GM21360 (cell line): ENCODE measurements at regions not wholly inside any gene's neighbourhood (a gene's known extent, or its start where the extent isn't known, plus 50 kb on each side); places are given as distances from the start of the nearest gene placed in this dataset.
"Not testable (repeated sequence)": the region's sequence is repeated elsewhere in the genome, so short reads cannot be mapped to it uniquely, and the experiment has no call there.

Experiments
- ATAC-seq: cut with Tn5 transposase; IDR thresholded peaks from one replicate; pipeline ENCODE4 v1.9.1; 2021; ENCODE audit warnings: mild to moderate bottlenecking, moderate library complexity; ENCODE audit not compliant: unreplicated experiment

DNA sequence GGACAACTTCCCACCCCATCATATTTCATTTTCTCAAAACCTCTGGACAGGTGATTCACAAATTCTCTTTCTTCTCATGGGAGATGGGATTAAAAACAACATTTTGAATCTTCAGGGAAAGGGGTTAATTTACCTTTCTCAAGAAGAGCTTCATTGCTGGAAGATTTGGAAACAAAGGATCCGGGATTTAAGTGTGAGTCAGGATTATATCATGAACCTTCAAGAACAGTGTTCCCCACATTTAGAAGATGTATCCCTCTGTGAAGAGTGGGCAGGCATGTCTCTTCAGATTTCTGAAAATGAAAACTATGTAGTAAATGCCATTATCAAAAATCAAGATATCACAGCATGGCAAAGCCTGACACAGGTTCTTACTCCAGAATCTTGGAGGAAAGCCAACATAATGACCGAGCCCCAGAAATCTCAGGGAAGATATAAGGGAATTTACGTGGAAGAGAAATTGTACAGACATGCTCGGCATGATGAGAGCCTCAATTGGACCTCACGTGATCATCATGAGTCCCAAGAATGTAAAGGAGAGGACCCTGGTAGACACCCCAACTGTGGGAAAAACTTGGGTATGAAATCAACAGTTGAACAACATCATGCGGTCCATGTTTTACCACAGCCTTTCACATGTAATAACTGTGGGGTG is 99.5 kb upstream of the GPR39 start:
- ATAC-seq: not testable (repeated sequence)

DNA sequence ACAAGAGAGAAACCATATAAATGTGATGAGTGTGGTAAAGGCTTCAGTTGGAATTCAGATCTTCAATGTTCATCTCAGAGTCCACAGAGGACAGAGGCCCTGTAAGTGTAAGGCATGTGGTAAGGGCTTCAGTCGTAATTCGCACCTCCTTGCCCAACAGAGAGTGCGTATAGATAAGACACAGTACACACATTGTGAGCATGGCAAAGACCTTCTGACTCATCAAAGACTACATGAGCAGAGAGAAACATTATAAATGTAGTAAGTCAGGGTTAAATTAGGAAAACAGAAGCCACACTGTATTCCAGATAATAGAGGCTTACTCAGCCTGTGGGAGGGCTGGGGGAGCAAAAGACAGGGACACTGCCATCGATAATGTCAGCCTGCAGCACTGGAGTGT is 98.1 kb upstream of the GPR39 start:
- ATAC-seq: not testable (repeated sequence)

DNA sequence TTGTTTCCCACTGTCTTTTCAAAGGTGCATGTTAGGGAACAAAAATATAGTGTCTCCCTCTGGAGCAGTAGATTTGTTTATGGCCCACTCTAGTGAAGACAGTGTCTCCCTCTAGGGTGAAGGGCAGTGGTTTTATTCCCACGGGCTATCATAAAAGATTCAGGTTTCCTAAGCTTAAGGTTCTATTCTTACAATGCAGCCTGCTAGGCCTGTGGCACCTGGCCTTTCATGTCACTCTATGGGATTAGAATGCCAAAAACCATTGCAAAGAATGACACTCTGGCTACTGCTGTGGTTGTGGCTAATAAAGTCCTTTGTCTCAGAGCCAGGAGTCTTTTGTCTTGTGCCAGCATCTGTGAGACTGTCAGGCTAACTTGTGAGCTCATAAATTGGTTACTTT is 92.6 kb upstream of the GPR39 start:
- ATAC-seq: not testable (repeated sequence)

DNA sequence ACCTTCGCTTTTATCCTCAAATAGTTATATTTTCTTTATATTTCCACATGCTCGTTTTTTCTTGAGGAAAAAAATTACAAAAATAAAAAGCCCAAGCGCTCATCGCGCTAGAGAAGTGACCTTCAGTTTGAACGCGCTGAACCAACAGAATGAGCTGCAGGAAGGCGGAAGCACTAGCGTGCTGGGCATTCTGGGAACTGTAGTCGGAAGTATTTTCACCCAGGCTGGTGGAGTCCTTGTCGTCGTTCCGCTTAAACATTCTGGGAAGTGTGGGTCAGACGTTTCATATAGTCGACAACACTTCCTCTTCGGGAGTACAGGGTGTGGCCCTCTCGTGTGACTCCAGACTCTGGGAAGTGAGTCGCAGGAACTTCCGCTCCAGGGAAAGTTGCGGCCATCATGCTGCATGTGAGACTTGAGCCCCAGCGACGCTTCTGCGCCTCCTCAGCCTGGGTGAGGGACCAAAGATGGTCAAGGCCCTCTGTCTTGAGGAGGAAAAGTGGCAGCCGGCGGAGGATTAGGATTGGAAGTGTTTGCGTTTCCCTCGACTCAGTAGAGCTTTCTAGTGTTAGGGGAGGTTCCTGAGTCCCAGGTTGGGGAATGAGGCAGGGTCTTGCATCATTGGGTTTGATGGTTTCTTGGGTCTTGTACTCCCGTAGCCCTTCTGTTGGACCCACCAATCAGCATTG is 84.1 kb upstream of the GPR39 start:
- ATAC-seq: not testable (repeated sequence)

DNA sequence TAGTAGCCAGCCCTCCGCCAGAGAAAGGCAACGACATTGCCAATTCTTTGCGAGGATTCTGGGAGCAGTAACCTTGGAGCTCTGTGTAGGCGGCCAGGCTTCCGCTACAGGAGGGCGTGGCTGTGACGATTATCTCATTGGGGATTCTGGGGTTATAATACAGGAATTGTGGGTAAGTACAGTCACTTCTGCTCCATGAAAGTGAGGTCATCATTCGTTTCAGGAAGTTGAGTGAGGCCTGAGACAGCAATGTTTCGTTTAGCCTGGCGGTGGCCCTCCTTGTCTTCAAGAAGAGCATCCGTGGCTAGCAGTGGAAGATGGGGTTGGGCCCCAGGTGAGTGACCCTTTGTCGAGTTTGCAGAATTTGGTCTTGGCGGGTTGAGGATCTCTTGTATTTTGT is 79.5 kb upstream of the GPR39 start:
- ATAC-seq: not testable (repeated sequence)

DNA sequence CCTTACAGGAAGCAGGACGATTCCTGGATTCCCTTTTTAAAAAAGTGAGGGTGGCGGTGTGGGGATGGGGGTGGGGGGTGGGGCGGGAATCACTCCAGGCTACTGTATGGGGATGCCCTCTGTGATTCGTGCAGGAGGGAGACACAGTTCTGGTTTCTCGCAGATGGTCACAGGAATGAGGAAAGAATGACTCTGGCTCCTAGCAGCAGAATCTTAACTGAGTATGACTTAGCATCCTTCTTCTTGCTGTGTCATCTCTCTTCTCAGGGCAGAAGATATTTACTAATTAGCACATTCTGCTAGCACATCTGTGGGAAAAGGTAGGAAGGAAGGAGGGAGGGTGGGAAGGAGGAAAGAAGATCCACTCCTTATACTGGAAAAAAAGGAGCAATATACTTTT is 78.8 kb upstream of the GPR39 start:
- not testable (repeated sequence) for ATAC-seq

DNA sequence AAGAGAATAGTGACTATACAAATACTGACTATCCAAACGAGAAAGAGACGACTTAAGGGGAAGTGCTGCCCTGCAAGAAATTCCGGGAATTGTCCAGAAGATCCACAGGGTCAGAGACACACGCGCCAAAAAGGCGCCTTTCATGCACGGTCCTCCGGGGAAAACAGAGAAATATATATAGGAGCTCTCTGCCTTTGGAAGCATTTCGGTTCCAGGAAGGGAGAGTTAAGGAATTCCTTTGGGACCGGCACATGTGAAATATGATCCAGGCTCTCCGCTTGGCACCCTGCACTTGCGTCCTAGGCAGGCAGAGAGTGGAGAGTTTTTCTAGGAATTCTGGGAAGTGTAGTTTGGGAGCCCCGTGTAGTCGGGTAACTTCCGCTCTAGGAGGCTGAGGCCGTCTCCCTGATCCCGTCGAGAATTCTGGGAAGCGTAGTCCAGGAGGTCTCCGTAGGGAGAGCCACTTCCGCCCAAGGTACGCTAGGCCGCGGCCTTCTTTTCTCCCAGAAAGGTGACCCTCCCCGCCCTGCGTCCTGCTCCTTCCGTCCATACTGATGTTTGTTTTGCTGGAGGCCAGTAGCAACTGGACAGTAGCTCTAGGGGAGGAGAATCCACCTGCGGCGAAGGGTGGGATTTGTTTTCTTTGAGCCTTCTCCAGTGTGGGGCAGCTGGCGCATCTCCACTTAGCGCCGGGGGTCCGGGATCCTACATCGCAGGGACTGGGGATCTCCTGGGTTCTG is 69.4 kb upstream of the GPR39 start:
- ATAC-seq: not testable (repeated sequence)

DNA sequence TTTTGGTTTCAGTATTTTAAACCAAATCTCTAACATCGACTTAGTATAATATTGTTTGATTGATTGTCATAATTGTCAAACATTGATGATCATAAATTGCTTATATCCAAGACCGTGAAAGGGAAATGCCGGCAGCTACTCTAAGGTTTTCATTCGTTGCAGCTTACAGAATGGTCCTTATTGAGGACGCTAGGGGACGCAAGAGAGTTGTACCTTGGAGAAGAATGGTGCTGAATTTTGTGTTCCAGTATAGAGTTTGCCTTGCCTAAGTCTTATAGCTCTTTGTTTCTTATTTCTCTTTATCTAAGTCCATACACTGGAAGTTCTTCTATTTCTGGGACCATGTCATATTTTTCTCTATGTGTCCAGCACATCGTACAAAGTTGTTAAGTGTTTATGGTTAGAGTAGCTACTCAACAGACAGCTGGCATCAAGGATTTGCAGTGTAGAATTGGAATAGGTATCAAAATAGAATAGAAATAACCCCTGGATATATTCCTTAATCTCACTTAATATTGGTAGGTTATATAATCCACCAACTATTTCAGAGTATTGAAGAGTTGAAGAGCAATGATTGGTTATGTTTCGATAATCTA is 67.4 kb upstream of the GPR39 start:
- not testable (repeated sequence) for ATAC-seq

DNA sequence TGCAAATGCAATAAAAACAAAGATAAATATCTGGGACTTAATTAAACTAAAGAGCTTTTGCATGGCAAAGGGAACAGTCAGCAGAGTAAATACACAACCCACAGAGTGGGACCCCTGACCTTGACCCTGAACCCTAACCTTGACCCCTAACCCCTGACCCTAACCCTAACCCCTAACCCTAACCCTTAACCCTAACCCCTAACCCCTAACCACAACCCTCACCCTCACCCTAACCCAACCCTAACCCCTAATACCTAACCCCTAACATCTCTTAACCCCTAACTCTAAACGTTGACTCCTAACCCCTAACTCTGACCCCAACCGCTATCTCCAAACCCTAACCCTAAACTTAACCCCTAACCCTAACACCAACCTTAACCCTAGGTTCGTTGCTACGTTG is 64.9 kb upstream of the GPR39 start:
- ATAC-seq: not testable (repeated sequence)

DNA sequence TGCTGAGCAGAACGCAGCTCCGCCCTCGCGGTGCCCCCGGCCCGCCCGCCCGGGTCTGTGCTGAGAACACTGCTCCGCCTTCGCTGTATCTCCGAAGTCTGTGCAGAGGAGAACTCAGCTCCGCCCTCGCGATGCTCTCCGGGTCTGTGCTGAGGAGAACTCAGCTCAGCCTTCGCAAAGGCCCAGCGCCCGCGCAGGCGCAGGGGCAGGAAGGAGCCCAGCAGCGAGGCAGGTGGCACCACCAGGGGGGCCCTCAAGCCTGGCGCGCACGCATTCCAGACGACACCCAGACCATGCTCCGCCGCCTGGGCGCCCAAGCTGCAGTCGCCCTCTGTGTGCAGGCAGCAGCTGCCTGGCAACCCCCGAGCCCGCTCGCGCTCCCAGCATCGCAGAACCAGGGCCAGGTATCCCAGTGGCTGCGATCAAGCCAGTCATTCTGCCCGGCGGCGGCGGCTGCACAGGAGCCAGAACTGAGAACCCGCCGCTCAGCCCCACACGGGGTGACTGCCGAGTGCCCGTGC is 64.1 kb upstream of the GPR39 start:
- not testable (repeated sequence) for ATAC-seq

DNA sequence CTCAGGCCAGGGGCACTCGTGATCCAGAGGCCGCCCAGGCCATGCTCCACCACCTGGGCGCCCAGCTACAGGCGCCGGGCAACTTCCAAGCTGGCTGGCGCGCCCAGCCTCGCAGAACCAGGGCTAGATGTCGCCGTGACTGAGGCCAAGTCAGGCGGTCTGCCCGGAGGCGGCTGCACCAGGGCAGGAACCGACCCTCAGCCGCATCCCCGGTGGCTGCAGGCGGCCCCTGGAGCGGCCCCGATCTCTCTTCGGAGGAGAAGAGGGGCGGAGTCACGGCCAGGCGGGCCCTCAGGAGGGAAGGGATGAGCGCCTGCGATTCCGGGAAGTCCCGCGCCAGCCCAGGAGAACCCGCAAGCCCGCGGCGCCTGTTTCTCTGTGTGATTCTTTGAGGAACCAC is 63.2 kb upstream of the GPR39 start:
- ATAC-seq: not testable (repeated sequence)

DNA sequence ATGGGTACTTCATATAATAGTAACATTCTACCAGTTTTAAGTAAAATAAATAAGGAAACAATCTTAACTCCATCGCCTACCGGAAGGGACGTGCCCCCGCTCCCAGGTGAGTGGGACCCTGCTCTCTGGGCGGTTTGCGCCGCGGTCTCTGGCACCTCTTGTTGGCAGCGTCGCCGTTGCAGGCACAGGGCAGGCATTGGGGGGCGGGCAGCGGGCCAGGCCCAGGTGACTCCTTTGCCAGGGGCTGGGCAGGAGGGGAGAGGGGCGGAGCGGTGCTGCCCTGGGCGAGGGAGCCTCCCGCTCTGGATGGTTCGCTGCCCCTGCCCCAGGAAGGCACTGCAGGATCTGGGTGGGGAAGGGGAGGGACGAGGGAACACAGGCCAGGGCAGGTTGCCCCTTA is 55.6 kb upstream of the GPR39 start:
- not testable (repeated sequence) for ATAC-seq

DNA sequence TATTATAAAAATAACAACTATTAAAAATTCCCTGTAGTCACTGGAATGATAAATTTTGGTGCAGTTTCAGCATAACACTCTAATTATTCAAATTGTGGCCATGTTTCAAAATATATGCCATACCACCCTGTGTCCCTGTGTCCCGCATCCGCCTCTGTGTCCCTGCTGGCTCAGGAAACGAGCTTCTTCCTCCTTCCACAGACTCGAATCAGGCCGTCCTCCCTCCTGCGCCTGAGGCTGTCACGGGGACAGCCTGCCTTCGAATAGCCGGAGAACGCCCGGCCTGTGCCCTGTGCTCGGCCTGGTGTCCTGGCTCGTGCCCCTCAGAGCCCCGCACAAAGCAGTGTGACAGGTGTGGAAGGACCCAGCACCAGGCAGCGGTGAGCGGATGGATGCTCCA is 55.1 kb upstream of the GPR39 start:
- not testable (repeated sequence) for ATAC-seq

DNA sequence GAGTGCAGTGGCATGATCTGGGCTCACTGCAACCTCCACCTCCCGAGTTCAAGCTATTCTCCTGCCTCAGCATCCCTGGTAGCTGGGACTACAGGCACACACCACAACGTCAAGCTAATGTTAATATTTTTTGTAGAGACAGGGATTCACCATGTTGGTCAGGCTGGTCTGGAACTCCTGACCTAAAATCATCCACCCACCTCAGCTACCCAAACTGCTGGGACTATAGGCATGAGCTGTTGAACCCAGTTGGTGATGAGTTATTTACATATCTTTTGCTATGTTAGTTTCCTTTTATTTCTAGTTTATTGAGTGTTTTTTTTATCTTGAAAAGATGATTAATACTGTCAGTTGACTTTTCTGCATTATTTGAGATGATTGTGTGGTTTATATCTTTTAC is 53.3 kb upstream of the GPR39 start:
- ATAC-seq: not testable (repeated sequence)

DNA sequence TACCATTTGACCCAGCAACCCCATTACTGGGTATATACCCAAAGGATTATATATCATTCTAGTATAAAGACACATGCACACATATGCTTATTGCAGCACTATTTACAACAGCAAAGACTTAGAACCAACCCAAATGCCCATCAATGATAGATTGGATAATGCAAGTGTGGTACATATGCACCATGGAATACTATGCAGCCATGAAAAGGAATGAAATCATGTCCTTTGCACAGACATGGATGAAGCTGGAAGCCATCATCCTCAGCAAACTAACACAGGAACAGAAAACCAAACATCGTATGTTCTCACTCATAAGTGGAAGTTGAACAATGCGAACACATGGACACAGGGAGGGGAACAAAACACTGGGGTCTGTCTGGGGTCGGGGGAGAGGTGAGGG is 50.6 kb upstream of the GPR39 start:
- not testable (repeated sequence) for ATAC-seq

DNA sequence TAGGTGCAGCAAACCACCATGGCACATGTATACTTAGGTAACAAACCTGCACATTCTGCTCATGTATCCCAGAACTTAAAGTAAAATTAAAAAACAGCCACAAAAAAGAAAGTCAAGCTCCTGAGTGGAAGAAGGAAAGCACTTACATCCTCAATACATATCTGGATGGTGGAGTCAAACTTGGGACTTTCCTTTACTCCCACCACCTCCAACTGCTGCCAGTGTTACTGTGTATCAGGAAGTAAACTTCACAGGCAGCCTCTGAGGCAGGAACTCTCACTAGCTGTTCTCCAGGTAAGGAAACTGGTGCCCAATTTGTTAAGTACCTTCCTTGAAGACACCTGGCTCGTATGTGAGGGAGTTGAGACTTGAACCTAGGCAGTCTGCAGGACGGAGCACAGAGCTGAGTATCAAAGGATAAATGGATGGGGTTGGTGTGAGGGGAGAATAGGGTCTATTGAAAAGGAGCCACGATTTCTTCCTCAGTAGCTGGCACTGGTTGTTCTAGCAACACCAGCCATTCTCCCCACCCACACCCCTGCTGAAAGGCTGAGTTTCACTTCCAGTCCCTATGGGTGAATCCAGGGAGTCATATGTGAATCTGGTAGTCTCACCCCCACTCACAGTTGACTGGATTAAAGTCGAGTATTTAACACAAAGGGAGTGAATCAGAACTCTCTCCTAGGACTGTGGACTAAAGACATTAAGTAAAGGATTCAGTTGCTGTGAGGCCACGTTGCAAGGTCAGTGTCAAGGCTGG is 50.0 kb upstream of the GPR39 start:
- no peak for ATAC-seq
